Neuronal stem cell (in vitro differentiated cells): ENCODE measurements at regions not wholly inside any gene's neighbourhood (a gene's known extent, or its start where the extent isn't known, plus 50 kb on each side); places are given as distances from the start of the nearest gene placed in this dataset.

Experiments
- DNase-seq: peaks from one replicate; pipeline ENCODE4 v3.0.0-alpha.2; 2013; ENCODE audit warnings: low spot score
- H2AFZ ChIP-seq: one replicate; pipeline ENCODE4 v1.6.1; 2013; ENCODE audit warnings: mild to moderate bottlenecking, low read length, inconsistent platforms
- H2AK5ac ChIP-seq: 2 replicates; pipeline ENCODE4 v1.6.1; 2013; ENCODE audit warnings: low read depth, mild to moderate bottlenecking, inconsistent platforms, low read length, moderate library complexity, mixed read lengths
- H2BK120ac ChIP-seq: 2 replicates; pipeline ENCODE4 v1.6.1; 2013; ENCODE audit warnings: low read depth, mild to moderate bottlenecking, inconsistent platforms, low read length, moderate library complexity, mixed read lengths
- H2BK12ac ChIP-seq: one replicate; pipeline ENCODE4 v1.6.1; 2013; ENCODE audit warnings: low read length, inconsistent platforms
- H2BK15ac ChIP-seq: 2 replicates; pipeline ENCODE4 v1.6.1; 2013; ENCODE audit warnings: mild to moderate bottlenecking, low read length, inconsistent platforms, mixed read lengths
- H2BK5ac ChIP-seq: one replicate; pipeline ENCODE4 v1.6.1; 2013; ENCODE audit warnings: inconsistent platforms, mild to moderate bottlenecking, low read length, moderate library complexity
- H3K14ac ChIP-seq: one replicate; pipeline ENCODE4 v1.6.1; 2013; ENCODE audit warnings: low read length, inconsistent platforms
- H3K18ac ChIP-seq: 2 replicates; pipeline ENCODE4 v1.6.1; 2013; ENCODE audit warnings: low read length, inconsistent platforms
- H3K23ac ChIP-seq: 2 replicates; pipeline ENCODE4 v1.6.1; 2013; ENCODE audit warnings: low read depth, mild to moderate bottlenecking, mixed read lengths, low read length, inconsistent platforms; ENCODE audit not compliant: poor library complexity
- H3K27ac ChIP-seq: replicated peaks from 3 replicates; pipeline ENCODE4 v1.5.1; 2013; ENCODE audit warnings: low read length, inconsistent platforms
- H3K27me3 ChIP-seq, 3 experiments: 2 replicates each; pipeline ENCODE4 v1.6.1; 2013; ENCODE audit warnings: low read length in 3 of 3, mild to moderate bottlenecking in 2 of 3, inconsistent platforms in 1 of 3, low read depth in 1 of 3, mixed read lengths in 1 of 3, moderate library complexity in 1 of 3; ENCODE audit not compliant: control insufficient read depth in 3 of 3, insufficient read depth in 3 of 3
- H3K36me3 ChIP-seq, 2 donors: replicated peaks in 1 of 2; 2 replicates each; pipeline ENCODE4 v1.6.1; 2013; ENCODE audit warnings: low read length in 2 of 2; ENCODE audit not compliant: control insufficient read depth in 2 of 2, insufficient read depth in 2 of 2
- H3K4ac ChIP-seq: 2 replicates; pipeline ENCODE4 v1.6.1; 2013; ENCODE audit warnings: inconsistent platforms, mild to moderate bottlenecking, low read length, moderate library complexity
- H3K4me1 ChIP-seq, 2 donors: 1 replicate in 1 of 2; 2 replicates in 1 of 2; pipeline ENCODE4 v1.6.1; 2013; ENCODE audit warnings: low read length in 2 of 2, low read depth in 1 of 2; ENCODE audit not compliant: control insufficient read depth in 2 of 2, insufficient read depth in 1 of 2
- H3K4me2 ChIP-seq: one replicate; pipeline ENCODE4 v1.6.1; 2013; ENCODE audit warnings: mild to moderate bottlenecking, low read length, inconsistent platforms; ENCODE audit not compliant: insufficient read depth, poor library complexity, severe bottlenecking
- H3K4me3 ChIP-seq, 2 donors: 2 replicates each; pipeline ENCODE4 v1.5.1; 2013; ENCODE audit warnings: low read length in 2 of 2, mild to moderate bottlenecking in 2 of 2, inconsistent platforms in 1 of 2, moderate library complexity in 1 of 2
- H3K79me1 ChIP-seq: one replicate; pipeline ENCODE4 v1.6.1; 2013; ENCODE audit warnings: low read depth, mild to moderate bottlenecking, inconsistent platforms, low read length, moderate library complexity
- H3K9ac ChIP-seq: one replicate; pipeline ENCODE4 v1.6.1; 2013; ENCODE audit warnings: mild to moderate bottlenecking, low read depth, low read length, inconsistent platforms; ENCODE audit not compliant: poor library complexity
- H3K9me3 ChIP-seq, 2 donors: replicated peaks in 1 of 2; 2 replicates each; pipeline versions ENCODE3 to v1.6.1; 2013; ENCODE audit warnings: low read length in 2 of 2, mild to moderate bottlenecking in 2 of 2, inconsistent platforms in 1 of 2, low read depth in 1 of 2, mixed read lengths in 1 of 2, moderate library complexity in 1 of 2; ENCODE audit not compliant: control insufficient read depth in 2 of 2, insufficient read depth in 1 of 2
- H4K8ac ChIP-seq: one replicate; pipeline ENCODE4 v1.6.1; 2013; ENCODE audit warnings: low read depth, mild to moderate bottlenecking, inconsistent platforms, low read length, moderate library complexity
- H4K91ac ChIP-seq: one replicate; pipeline ENCODE4 v1.6.1; 2013; ENCODE audit warnings: low read length, low read depth, mild to moderate bottlenecking, inconsistent platforms; ENCODE audit not compliant: poor library complexity
- WGBS, 2 donors: extraction: QIAGEN DNeasy Blood & Tissue Kit; methylation state at CpG; one replicate each; pipeline ENCODE4 v1.1.7; 2013; ENCODE audit warnings: missing lambda C conversion rate in 2 of 2, mixed read lengths in 1 of 2; ENCODE audit not compliant: insufficient read length in 2 of 2, insufficient replicate concordance in 1 of 2; ENCODE audit errors: extremely low coverage in 2 of 2; 5-methylcytosine and 5-hydroxymethylcytosine counted together

GRCh38 chr10:3484306-3485056 lies 300.5 kb downstream of the KLF6 start:
- H4K8ac ChIP-seq: no peak overlapping the region
- no peaks in the 10 kb centered on the region for H3K27me3 ChIP-seq
- H2AFZ ChIP-seq: no peak overlapping the region
- DNase-seq: no peak
- peak overlapping the region; percentile 17 for H3K18ac ChIP-seq
- H4K91ac ChIP-seq: no peak overlapping the region
- H3K36me3 ChIP-seq: no peaks in the 10 kb centered on the region
- H3K27ac ChIP-seq: no peak overlapping the region
- peaks cover 10 to 15% of the 10 kb centered on the region in 2 donors for H3K4me1 ChIP-seq
- H2BK12ac ChIP-seq: no peak overlapping the region
- H3K23ac ChIP-seq: no peak overlapping the region
- H2AK5ac ChIP-seq: no peak overlapping the region
- WGBS, 2 donors: no CpG with 5 or more reads among the region's 18 CpGs
- no peak overlapping the region for H3K14ac ChIP-seq
- no peak overlapping the region for H3K4me2 ChIP-seq
- H2BK120ac ChIP-seq: no peak overlapping the region
- peaks cover 0 to 2% of the 10 kb centered on the region in 2 donors for H3K9me3 ChIP-seq
- H3K4me3 ChIP-seq: no peak overlapping the region
- H2BK15ac ChIP-seq: no peak overlapping the region
- H2BK5ac ChIP-seq: no peak overlapping the region
- H3K9ac ChIP-seq: no peak overlapping the region
- no peak overlapping the region for H3K4ac ChIP-seq
- H3K79me1 ChIP-seq: no peaks in the 10 kb centered on the region

GRCh38 chr10:3482200-3482993 lies 302.6 kb downstream of the KLF6 start:
- Histone ChIP-seq H2BK15ac (no peak overlapping the region), H3K36me3 (no peaks in the 10 kb centered on the region), H3K27ac (peak overlapping the region; percentile 24)

GRCh38 chr10:3481496-3481895 lies 303.5 kb downstream of the KLF6 start:
- H2BK12ac ChIP-seq: no peak overlapping the region

More at GRCh38 chr10:3482200-3482993, 302.6 kb downstream of the KLF6 start:
- H3K9me3 ChIP-seq: peaks cover 1 to 2% of the 10 kb centered on the region in 2 donors
- peak; percentile 64 for DNase-seq
- no peak overlapping the region for H3K14ac ChIP-seq
- no peak overlapping the region for H4K8ac ChIP-seq
- H3K27me3 ChIP-seq: no peaks in the 10 kb centered on the region
- H2BK5ac ChIP-seq: no peak overlapping the region
- H4K91ac ChIP-seq: no peak overlapping the region
- WGBS, 2 donors: no CpG with 5 or more reads among the region's 17 CpGs
- peak overlapping the region; percentile 79 for H2AFZ ChIP-seq
- H3K4me3 ChIP-seq: peak overlapping the region in 1 of 2 donors; percentile 26
- H3K23ac ChIP-seq: no peak overlapping the region
- H3K9ac ChIP-seq: no peak overlapping the region
- no peak overlapping the region for H2BK120ac ChIP-seq
- no peak overlapping the region for H3K4ac ChIP-seq
- no peak overlapping the region for H2AK5ac ChIP-seq
- H2BK12ac ChIP-seq: no peak overlapping the region
- peaks cover 10 to 15% of the 10 kb centered on the region in 2 donors for H3K4me1 ChIP-seq
- no peaks in the 10 kb centered on the region for H3K79me1 ChIP-seq
- peak overlapping the region; percentile 29 for H3K18ac ChIP-seq
- H3K4me2 ChIP-seq: no peak overlapping the region

GRCh38 chr10:3480990-3481315 lies 304.1 kb downstream of the KLF6 start:
- H2AK5ac ChIP-seq: no peak overlapping the region
- H3K23ac ChIP-seq: no peak overlapping the region
- peaks cover 1 to 2% of the 10 kb centered on the region in 2 donors for H3K9me3 ChIP-seq
- no peak overlapping the region for H2BK120ac ChIP-seq
- H2AFZ ChIP-seq: no peak overlapping the region
- H3K27ac ChIP-seq: no peak overlapping the region
- no peak overlapping the region for H4K8ac ChIP-seq
- no peaks in the 10 kb centered on the region for H3K79me1 ChIP-seq
- no peak overlapping the region for H4K91ac ChIP-seq
- H3K4me2 ChIP-seq: no peak overlapping the region
- no peaks in the 10 kb centered on the region for H3K27me3 ChIP-seq
- H3K18ac ChIP-seq: no peak overlapping the region
- H3K4me1 ChIP-seq: peaks cover 8 to 11% of the 10 kb centered on the region in 2 donors
- H2BK15ac ChIP-seq: no peak overlapping the region
- no peak overlapping the region for H2BK5ac ChIP-seq
- no peak overlapping the region for H2BK12ac ChIP-seq
- no peak overlapping the region for H3K4me3 ChIP-seq
- H3K9ac ChIP-seq: no peak overlapping the region
- no peak for DNase-seq
- H3K4ac ChIP-seq: no peak overlapping the region
- no peaks in the 10 kb centered on the region for H3K36me3 ChIP-seq
- no peak overlapping the region for H3K14ac ChIP-seq

More at GRCh38 chr10:3481496-3481895, 303.5 kb downstream of the KLF6 start:
- no peaks in the 10 kb centered on the region for H3K27me3 ChIP-seq
- H2AK5ac ChIP-seq: no peak overlapping the region
- H3K9me3 ChIP-seq: peaks cover 1 to 2% of the 10 kb centered on the region in 2 donors
- peaks cover 10 to 11% of the 10 kb centered on the region in 2 donors for H3K4me1 ChIP-seq
- no CpG with 5 or more reads among the region's 8 CpGs for WGBS, 2 donors
- no peak overlapping the region for H2AFZ ChIP-seq
- no peak overlapping the region for H4K8ac ChIP-seq
- no peak overlapping the region for H2BK120ac ChIP-seq
- no peak overlapping the region for H3K4ac ChIP-seq
- no peak overlapping the region for H3K14ac ChIP-seq
- H2BK5ac ChIP-seq: no peak overlapping the region
- H3K18ac ChIP-seq: no peak overlapping the region
- no peaks in the 10 kb centered on the region for H3K36me3 ChIP-seq
- no peak overlapping the region for H2BK15ac ChIP-seq
- no peak for DNase-seq
- H3K27ac ChIP-seq: no peak overlapping the region
- no peak overlapping the region for H3K23ac ChIP-seq
- H3K9ac ChIP-seq: no peak overlapping the region
- no peak overlapping the region for H3K4me2 ChIP-seq
- H3K4me3 ChIP-seq: no peak overlapping the region
- H4K91ac ChIP-seq: no peak overlapping the region
- no peaks in the 10 kb centered on the region for H3K79me1 ChIP-seq
